ENCODE measurements at regions not wholly inside any gene's neighbourhood (a gene's known extent, or its start where the extent isn't known, plus 50 kb on each side); places are given as distances from the start of the nearest gene placed in this dataset.
"Not testable (repeated sequence)": the region's sequence is repeated elsewhere in the genome, so short reads cannot be mapped to it uniquely, and the experiment has no call there.

DNA sequence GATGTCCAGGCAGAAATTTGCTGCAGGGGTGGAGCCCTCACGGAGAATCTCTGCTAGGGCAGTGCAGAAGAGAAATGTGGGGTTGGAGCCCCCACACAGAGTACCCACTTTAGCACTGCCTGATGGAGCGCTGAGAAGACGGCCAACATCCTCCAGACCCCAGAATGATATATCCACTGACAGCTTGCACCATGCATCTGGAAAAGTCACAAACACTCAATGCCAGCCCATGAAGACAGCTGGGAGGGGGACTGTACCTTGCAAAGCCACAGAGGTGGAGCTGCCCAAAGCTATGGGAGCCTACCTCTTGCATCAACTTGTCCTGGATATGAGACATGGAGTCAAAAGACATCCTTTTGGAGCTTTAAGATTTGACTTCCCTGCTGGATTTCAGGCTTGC lies 426.3 kb upstream of the FAM174A start:
- H3K27ac ChIP-seq: no peak overlapping the region
- TF ChIP-seq ZFX (IDR thresholded peaks at IDR 0.05): no peak
- no peak for TF ChIP-seq CTCF (conservative IDR thresholded peaks at IDR 0.05)

- H3K27ac ChIP-seq: not testable (repeated sequence)
Measured at GRCh38 chr5:100103592-100104119, 431.5 kb upstream of the FAM174A start.

GRCh38 chr5:100101466-100101865 lies 433.7 kb upstream of the FAM174A start:
- H3K27ac ChIP-seq: not testable (repeated sequence)

- H3K27ac ChIP-seq: not testable (repeated sequence)
Measured at GRCh38 chr5:100096328-100096727, 438.8 kb upstream of the FAM174A start.

- not testable (repeated sequence) for H3K27ac ChIP-seq
Measured at GRCh38 chr5:100080703-100081102, 454.5 kb upstream of the FAM174A start.

- not testable (repeated sequence) for H3K27ac ChIP-seq
Measured at GRCh38 chr5:100079163-100079562, 456.0 kb upstream of the FAM174A start.

DNA sequence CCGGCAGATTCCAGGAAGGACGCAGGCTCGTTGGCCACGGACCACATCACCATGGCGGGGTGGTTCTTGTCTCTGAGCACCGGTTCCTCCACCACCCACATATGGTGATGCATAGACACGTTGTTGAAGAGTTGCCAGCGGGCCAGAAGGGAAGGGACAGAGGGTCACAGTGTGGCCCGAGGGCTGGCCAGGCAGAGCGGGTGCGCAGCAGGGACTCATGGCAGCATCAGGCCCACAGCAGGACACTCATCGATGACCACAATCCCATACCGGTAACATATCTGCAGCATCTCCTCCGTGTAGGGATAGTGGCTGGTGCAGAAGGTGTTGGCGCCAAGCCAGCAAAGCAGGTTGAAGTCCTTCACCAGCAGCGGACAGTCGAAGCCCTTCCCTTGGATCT lies 469.2 kb upstream of the FAM174A start:
- H3K27ac ChIP-seq: not testable (repeated sequence)

GRCh38 chr5:100043475-100043874 lies 491.7 kb upstream of the FAM174A start:
- no peak overlapping the region for H3K27ac ChIP-seq
- no peak for TF ChIP-seq CTCF (conservative IDR thresholded peaks at IDR 0.05)
- TF ChIP-seq ZFX (IDR thresholded peaks at IDR 0.05): no peak

DNA sequence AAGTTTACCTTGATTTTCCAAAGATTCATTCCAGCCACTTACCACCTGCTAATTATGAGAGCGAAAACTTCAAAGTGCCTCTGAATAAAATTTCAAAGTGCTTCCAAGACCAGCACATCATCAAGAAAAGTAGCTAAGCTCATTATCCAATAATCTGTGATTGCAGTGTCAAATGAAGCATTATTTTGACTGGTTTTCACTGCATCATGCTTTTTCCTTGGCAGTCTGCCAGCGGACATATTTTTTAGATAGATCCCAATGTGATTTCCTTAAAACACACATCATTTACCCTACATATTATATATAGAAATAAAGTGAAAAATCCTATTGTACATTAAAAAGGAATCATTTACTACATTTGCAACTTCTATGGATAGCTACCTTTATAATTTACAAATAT lies 508.6 kb upstream of the FAM174A start:
- H3K27ac ChIP-seq: no peak overlapping the region
- TF ChIP-seq CTCF (conservative IDR thresholded peaks at IDR 0.05) (no peak), ZFX (IDR thresholded peaks at IDR 0.05) (no peak)

DNA sequence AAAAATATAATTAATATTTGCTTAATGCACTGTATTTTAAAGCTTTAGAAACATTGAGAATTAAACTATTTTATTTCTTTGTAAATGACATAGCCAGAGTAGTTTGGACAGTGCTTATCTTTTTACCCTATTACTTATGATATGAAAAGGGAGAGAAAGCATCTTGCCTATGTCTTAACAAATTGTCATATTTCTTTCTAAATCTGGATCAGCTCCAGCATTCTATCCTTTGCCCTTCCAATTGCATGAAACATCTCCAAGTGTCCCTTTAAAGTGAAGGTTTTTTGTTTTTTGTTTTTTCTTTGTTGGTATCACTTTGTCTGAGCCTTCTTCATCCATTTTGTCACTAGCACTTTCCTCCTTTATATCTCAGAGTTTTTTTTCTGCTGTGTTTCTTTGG lies 511.6 kb upstream of the FAM174A start:
- TF ChIP-seq ZFX (IDR thresholded peaks at IDR 0.05) (no peak), CTCF (conservative IDR thresholded peaks at IDR 0.05) (no peak)
- no peak overlapping the region for H3K27ac ChIP-seq

DNA sequence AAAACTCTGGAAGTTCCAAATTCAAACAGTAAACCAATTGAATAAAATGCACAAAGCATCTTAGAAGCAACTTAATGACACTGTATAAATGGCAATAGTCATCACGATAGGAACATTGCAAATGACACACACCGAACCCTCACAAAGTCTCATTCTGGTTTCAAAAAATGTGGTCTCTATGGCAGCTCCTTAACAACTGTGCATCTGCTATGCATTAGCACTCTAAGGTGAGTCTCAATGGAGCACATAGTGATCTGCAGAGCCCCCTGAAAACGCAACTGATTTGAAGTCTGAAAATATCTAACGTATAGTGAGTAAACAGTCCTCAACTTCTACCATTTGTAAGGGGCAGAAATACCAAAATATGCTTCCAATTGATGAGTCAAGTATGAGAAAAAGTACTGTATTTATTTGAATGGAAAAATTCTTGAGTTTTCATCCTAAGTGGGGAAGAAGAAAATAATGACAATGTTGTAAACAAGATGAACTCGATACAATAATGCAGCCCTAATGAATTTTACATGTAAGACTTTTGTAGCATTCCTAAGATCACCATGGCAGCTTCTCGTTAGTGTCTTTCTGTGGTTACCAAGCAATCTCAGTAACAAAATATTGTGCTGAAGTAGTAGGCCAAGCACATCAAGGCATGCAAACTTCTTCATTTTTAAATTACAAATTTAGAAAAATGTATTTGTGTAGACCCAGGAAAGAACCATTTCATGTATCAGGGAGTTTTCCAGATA lies 517.5 kb upstream of the FAM174A start:
- TF ChIP-seq ZFX (IDR thresholded peaks at IDR 0.05) (no peak), CTCF (conservative IDR thresholded peaks at IDR 0.05) (no peak)

GRCh38 chr5:100013305-100013704 lies 521.9 kb upstream of the FAM174A start:
- H3K27ac ChIP-seq: not testable (repeated sequence)

More for the DNA sequence above, 517.5 kb upstream of the FAM174A start:
- H3K27ac ChIP-seq: no peak overlapping the region

- not testable (repeated sequence) for H3K27ac ChIP-seq
Measured at GRCh38 chr5:100011160-100011559, 524.0 kb upstream of the FAM174A start.

Measured in C4-2B (cell line).